ENCODE measurements at regions not wholly inside any gene's neighbourhood (a gene's known extent, or its start where the extent isn't known, plus 50 kb on each side); places are given as distances from the start of the nearest gene placed in this dataset.

DNA sequence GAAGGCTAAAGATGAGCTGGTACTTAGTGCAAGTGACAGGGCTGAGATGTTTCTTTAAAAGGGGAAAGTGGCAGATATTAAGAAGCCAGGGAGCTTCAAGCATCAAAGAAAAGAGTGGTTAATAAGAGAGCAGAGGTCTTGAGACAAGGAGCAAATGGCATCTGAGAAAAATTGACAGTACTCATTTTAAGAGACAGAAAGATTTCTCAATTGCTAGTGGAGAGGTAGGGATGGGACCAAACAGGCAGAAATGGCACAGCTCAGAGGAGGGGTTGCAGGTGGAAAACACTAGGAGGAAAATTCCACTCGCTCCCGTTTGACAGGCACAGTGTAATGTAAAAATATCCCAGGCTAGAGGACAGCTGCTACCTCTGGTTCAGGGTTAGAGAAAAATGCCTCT, 593.4 kb upstream of the LRATD1 start:
- no peaks in the 10 kb centered on the region for H4K20me1 ChIP-seq (ENCODE audit: insufficient read depth, low read length)
- no peaks in the 10 kb centered on the region for H3K79me2 ChIP-seq (ENCODE audit: low read length)
- DNase-seq = no peak
- H3K27me3 ChIP-seq (replicated peaks; ENCODE audit: insufficient read depth, low read length) = no peaks in the 10 kb centered on the region
- no peaks in the 10 kb centered on the region for H3F3A ChIP-seq (ENCODE audit: insufficient read depth, low read length)
- no peaks in the 10 kb centered on the region for H3K4me1 ChIP-seq (ENCODE audit: low read length)
- no peaks in the 10 kb centered on the region for H3K9me3 ChIP-seq (replicated peaks; ENCODE audit: insufficient read depth, low read length)
- no peak overlapping the region for H3K27ac ChIP-seq (ENCODE audit: low read length)
- TF ChIP-seq EZH2phosphoT487 (IDR thresholded peaks at IDR 0.05; ENCODE audit: low read length) = no peak
- no peak for TF ChIP-seq EZH2 (optimal IDR thresholded peaks at IDR 0.05; ENCODE audit: low read depth, low read length)
- TF ChIP-seq, protein P1, sequence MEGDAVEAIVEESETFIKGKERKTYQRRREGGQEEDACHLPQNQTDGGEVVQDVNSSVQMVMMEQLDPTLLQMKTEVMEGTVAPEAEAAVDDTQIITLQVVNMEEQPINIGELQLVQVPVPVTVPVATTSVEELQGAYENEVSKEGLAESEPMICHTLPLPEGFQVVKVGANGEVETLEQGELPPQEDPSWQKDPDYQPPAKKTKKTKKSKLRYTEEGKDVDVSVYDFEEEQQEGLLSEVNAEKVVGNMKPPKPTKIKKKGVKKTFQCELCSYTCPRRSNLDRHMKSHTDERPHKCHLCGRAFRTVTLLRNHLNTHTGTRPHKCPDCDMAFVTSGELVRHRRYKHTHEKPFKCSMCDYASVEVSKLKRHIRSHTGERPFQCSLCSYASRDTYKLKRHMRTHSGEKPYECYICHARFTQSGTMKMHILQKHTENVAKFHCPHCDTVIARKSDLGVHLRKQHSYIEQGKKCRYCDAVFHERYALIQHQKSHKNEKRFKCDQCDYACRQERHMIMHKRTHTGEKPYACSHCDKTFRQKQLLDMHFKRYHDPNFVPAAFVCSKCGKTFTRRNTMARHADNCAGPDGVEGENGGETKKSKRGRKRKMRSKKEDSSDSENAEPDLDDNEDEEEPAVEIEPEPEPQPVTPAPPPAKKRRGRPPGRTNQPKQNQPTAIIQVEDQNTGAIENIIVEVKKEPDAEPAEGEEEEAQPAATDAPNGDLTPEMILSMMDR (IDR thresholded peaks at IDR 0.05; ENCODE audit: low read length) = no peak
- no peak overlapping the region for H3K4me3 ChIP-seq (ENCODE audit: low read length)
- no peak overlapping the region for H3K9ac ChIP-seq (ENCODE audit: low read length)
- H2AFZ ChIP-seq (ENCODE audit: low read length) = no peak overlapping the region
- no peaks in the 10 kb centered on the region for H3K36me3 ChIP-seq (replicated peaks; ENCODE audit: insufficient read depth, low read length)
- no peaks in the 10 kb centered on the region for H3K9me2 ChIP-seq (replicated peaks; ENCODE audit: insufficient read depth, low read length)
- no peak overlapping the region for H3K4me2 ChIP-seq (ENCODE audit: low read depth, low read length)

- H3K4me1 ChIP-seq (ENCODE audit: low read length) = no peaks in the 10 kb centered on the region
- no peaks in the 10 kb centered on the region for H3K79me2 ChIP-seq (ENCODE audit: low read length)
- H3K27me3 ChIP-seq (replicated peaks; ENCODE audit: insufficient read depth, low read length) = no peaks in the 10 kb centered on the region
- H3F3A ChIP-seq (ENCODE audit: insufficient read depth, low read length) = no peaks in the 10 kb centered on the region
- H3K27ac ChIP-seq (ENCODE audit: low read length) = no peak overlapping the region
- DNase-seq = no peak
- H3K9me3 ChIP-seq (replicated peaks; ENCODE audit: insufficient read depth, low read length) = no peaks in the 10 kb centered on the region
- H3K9me2 ChIP-seq (replicated peaks; ENCODE audit: insufficient read depth, low read length) = no peaks in the 10 kb centered on the region
- H3K36me3 ChIP-seq (replicated peaks; ENCODE audit: insufficient read depth, low read length) = no peaks in the 10 kb centered on the region
- no peak overlapping the region for H3K4me2 ChIP-seq (ENCODE audit: low read depth, low read length)
- H2AFZ ChIP-seq (ENCODE audit: low read length) = no peak overlapping the region
- H3K4me3 ChIP-seq (ENCODE audit: low read length) = no peak overlapping the region
- H3K9ac ChIP-seq (ENCODE audit: low read length) = no peak overlapping the region
- no peaks in the 10 kb centered on the region for H4K20me1 ChIP-seq (ENCODE audit: insufficient read depth, low read length)
- TF ChIP-seq, protein P1 (IDR thresholded peaks at IDR 0.05; ENCODE audit: low read length) = no peak
Observed at GRCh38 chr2:14047491-14047890, 585.0 kb upstream of the LRATD1 start.

DNA sequence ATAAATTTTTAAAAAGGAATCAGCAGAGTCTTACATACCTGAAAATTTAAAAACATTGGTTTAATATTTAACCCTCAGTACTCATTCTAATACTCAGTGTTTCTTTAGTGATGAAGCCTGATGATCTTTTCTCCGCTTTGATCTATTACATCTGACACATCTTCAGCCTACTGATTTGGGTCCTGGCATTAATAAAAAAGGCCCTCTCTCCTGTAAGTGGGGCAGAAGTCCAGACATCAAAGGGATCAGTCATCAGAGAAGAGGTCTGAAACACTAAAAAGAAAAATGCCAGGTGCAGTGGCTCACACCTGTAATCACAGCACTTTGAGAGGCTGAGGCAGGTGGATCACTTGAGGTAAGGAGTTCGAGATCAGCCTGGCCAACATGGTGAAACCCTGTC, 581.1 kb upstream of the LRATD1 start:
- TF ChIP-seq, protein P1 (IDR thresholded peaks at IDR 0.05; ENCODE audit: low read length) = no peak
- TF ChIP-seq EZH2 (optimal IDR thresholded peaks at IDR 0.05; ENCODE audit: low read depth, low read length) (no peak), EZH2phosphoT487 (IDR thresholded peaks at IDR 0.05; ENCODE audit: low read length) (no peak)
- no peaks in the 10 kb centered on the region for H3K36me3 ChIP-seq (replicated peaks; ENCODE audit: insufficient read depth, low read length)
- H3K79me2 ChIP-seq (ENCODE audit: low read length) = no peaks in the 10 kb centered on the region
- DNase-seq = no peak
- H3K4me3 ChIP-seq (ENCODE audit: low read length) = no peak overlapping the region
- no peak overlapping the region for H3K27ac ChIP-seq (ENCODE audit: low read length)
- H3K27me3 ChIP-seq (replicated peaks; ENCODE audit: insufficient read depth, low read length) = no peaks in the 10 kb centered on the region
- H3K9me3 ChIP-seq (replicated peaks; ENCODE audit: insufficient read depth, low read length) = no peaks in the 10 kb centered on the region
- H2AFZ ChIP-seq (ENCODE audit: low read length) = no peak overlapping the region
- no peak overlapping the region for H3K9ac ChIP-seq (ENCODE audit: low read length)
- no peak overlapping the region for H3K4me2 ChIP-seq (ENCODE audit: low read depth, low read length)
- H4K20me1 ChIP-seq (ENCODE audit: insufficient read depth, low read length) = no peaks in the 10 kb centered on the region
- H3K4me1 ChIP-seq (ENCODE audit: low read length) = no peaks in the 10 kb centered on the region
- no peaks in the 10 kb centered on the region for H3K9me2 ChIP-seq (replicated peaks; ENCODE audit: insufficient read depth, low read length)
- no peaks in the 10 kb centered on the region for H3F3A ChIP-seq (ENCODE audit: insufficient read depth, low read length)
